Trophoblast cell (in vitro differentiated cells and primary cell): ENCODE measurements at regions not wholly inside any gene's neighbourhood (a gene's known extent, or its start where the extent isn't known, plus 50 kb on each side); places are given as distances from the start of the nearest gene placed in this dataset.

ENCODE experiments used
- DNase-seq, 2 donors: peaks; one replicate each; pipeline ENCODE4 v3.0.0-alpha.2; 2016
- H2AFZ ChIP-seq: 2 replicates; pipeline ENCODE4 v1.6.1; 2013; ENCODE audit warnings: low read length, moderate library complexity, mild to moderate bottlenecking; ENCODE audit not compliant: insufficient read depth, poor library complexity
- H2AK5ac ChIP-seq: 2 replicates; pipeline ENCODE4 v1.6.1; 2013; ENCODE audit warnings: mild to moderate bottlenecking, low read length
- H2BK120ac ChIP-seq: 2 replicates; pipeline ENCODE4 v1.6.1; 2013; ENCODE audit warnings: low read length, mild to moderate bottlenecking, moderate library complexity; ENCODE audit not compliant: insufficient read depth, poor library complexity
- H2BK12ac ChIP-seq: 2 replicates; pipeline ENCODE4 v1.6.1; 2013; ENCODE audit warnings: mild to moderate bottlenecking, low read length, moderate library complexity
- H2BK5ac ChIP-seq: 2 replicates; pipeline ENCODE4 v1.6.1; 2013; ENCODE audit warnings: low read length, low read depth, moderate library complexity, mild to moderate bottlenecking; ENCODE audit not compliant: poor library complexity
- H3K14ac ChIP-seq: 2 replicates; pipeline ENCODE4 v1.6.1; 2013; ENCODE audit warnings: mild to moderate bottlenecking, low read length
- H3K18ac ChIP-seq: 2 replicates; pipeline ENCODE4 v1.6.1; 2013; ENCODE audit warnings: mild to moderate bottlenecking, low read length
- H3K23ac ChIP-seq: 2 replicates; pipeline ENCODE4 v1.6.1; 2013; ENCODE audit warnings: low read length
- H3K27ac ChIP-seq: 2 replicates; pipeline ENCODE4 v1.5.1; 2013; ENCODE audit warnings: low read depth, mild to moderate bottlenecking, inconsistent platforms, low read length, moderate library complexity
- H3K27me3 ChIP-seq: 2 replicates; pipeline ENCODE4 v1.6.1; 2013; ENCODE audit warnings: inconsistent platforms, mild to moderate bottlenecking, low read length, moderate library complexity; ENCODE audit not compliant: insufficient read depth
- H3K36me3 ChIP-seq, 2 experiments: 1 replicate in 1 of 2; 2 replicates in 1 of 2; pipeline ENCODE4 v1.6.1; 2013; ENCODE audit warnings: low read length in 2 of 2, mild to moderate bottlenecking in 2 of 2, moderate library complexity in 1 of 2; ENCODE audit not compliant: insufficient read depth in 2 of 2, control insufficient read depth in 1 of 2
- H3K4ac ChIP-seq: 2 replicates; pipeline ENCODE4 v1.6.1; 2013; ENCODE audit warnings: low read depth, mild to moderate bottlenecking, low read length, moderate library complexity
- H3K4me1 ChIP-seq, 2 experiments: 1 replicate in 1 of 2; 2 replicates in 1 of 2; pipeline ENCODE4 v1.6.1; 2013; ENCODE audit warnings: low read length in 2 of 2, mild to moderate bottlenecking in 2 of 2, moderate library complexity in 1 of 2; ENCODE audit not compliant: insufficient read depth in 2 of 2, control insufficient read depth in 1 of 2
- H3K4me2 ChIP-seq: 2 replicates; pipeline ENCODE4 v1.6.1; 2013; ENCODE audit warnings: inconsistent platforms, mild to moderate bottlenecking, low read length, moderate library complexity
- H3K4me3 ChIP-seq: 2 replicates; pipeline ENCODE4 v1.5.1; 2013; ENCODE audit warnings: mild to moderate bottlenecking, low read depth, low read length, inconsistent platforms
- H3K79me1 ChIP-seq: one replicate; pipeline ENCODE4 v1.6.1; 2013; ENCODE audit warnings: low read length
- H3K79me2 ChIP-seq: 2 replicates; pipeline ENCODE4 v1.6.1; 2013; ENCODE audit warnings: low read length, mild to moderate bottlenecking; ENCODE audit not compliant: control insufficient read depth, insufficient read depth, poor library complexity
- H3K9ac ChIP-seq: 2 replicates; pipeline ENCODE4 v1.6.1; 2013; ENCODE audit warnings: mild to moderate bottlenecking, low read length
- H3K9me3 ChIP-seq: 2 replicates; pipeline ENCODE4 v1.6.1; 2013; ENCODE audit warnings: low read depth, mild to moderate bottlenecking, control low read depth, inconsistent platforms, low read length; ENCODE audit not compliant: insufficient read depth
- H4K12ac ChIP-seq: 2 replicates; pipeline ENCODE4 v1.6.1; 2013; ENCODE audit warnings: low read depth, mild to moderate bottlenecking, low read length, moderate library complexity
- H4K8ac ChIP-seq: 2 replicates; pipeline ENCODE4 v1.6.1; 2013; ENCODE audit warnings: low read depth, mild to moderate bottlenecking, low read length, moderate library complexity
- H4K91ac ChIP-seq: one replicate; pipeline ENCODE4 v1.6.1; 2013; ENCODE audit warnings: low read depth, mild to moderate bottlenecking, low read length, moderate library complexity
- WGBS: extraction: QIAGEN DNeasy Blood & Tissue Kit; methylation state at CpG from one replicate; pipeline ENCODE4 v1.1.7; 2013; ENCODE audit warnings: missing lambda C conversion rate; ENCODE audit not compliant: insufficient read length, insufficient coverage; ENCODE audit errors: extremely low coverage; 5-methylcytosine and 5-hydroxymethylcytosine counted together

- Histone ChIP-seq H3K4me2 (no peak overlapping the region), H2AK5ac (no peak overlapping the region), H3K4me3 (no peak overlapping the region), H3K27me3 (no peaks in the 10 kb centered on the region), H4K8ac (no peak overlapping the region), H3K18ac (no peak overlapping the region), H3K79me1 (no peaks in the 10 kb centered on the region), H3K23ac (no peak overlapping the region), H2BK120ac (no peak overlapping the region), H3K79me2 (no peaks in the 10 kb centered on the region), H3K27ac (no peak overlapping the region), H3K4ac (no peak overlapping the region), H2BK5ac (no peak overlapping the region), H3K9ac (no peak overlapping the region), H3K36me3 (no peaks in the 10 kb centered on the region), H3K14ac (no peak overlapping the region), H3K9me3 (no peaks in the 10 kb centered on the region), H2BK12ac (no peak overlapping the region), H4K91ac (no peak overlapping the region), H2AFZ (no peak overlapping the region), H3K4me1 (no peaks in the 10 kb centered on the region), H4K12ac (no peak overlapping the region)
- DNase-seq, result no peak
- no CpG with 5 or more reads among the region's 1 CpG for WGBS
Observed at GRCh38 chr7:15752377-15752776, 65.9 kb upstream of the MEOX2 start.

GRCh38 chr7:15751191-15751701 is 64.8 kb upstream of the MEOX2 start:
- H3K18ac ChIP-seq, result no peak overlapping the region
- H2AFZ ChIP-seq, result no peak overlapping the region
- no peaks in the 10 kb centered on the region for H3K79me1 ChIP-seq
- no peak overlapping the region for H2BK5ac ChIP-seq
- no CpG with 5 or more reads among the region's 4 CpGs for WGBS
- H3K4ac ChIP-seq, result no peak overlapping the region
- no peak overlapping the region for H3K27ac ChIP-seq
- H3K9me3 ChIP-seq, result no peaks in the 10 kb centered on the region
- no peaks in the 10 kb centered on the region for H3K36me3 ChIP-seq
- H4K8ac ChIP-seq, result no peak overlapping the region
- H2AK5ac ChIP-seq, result no peak overlapping the region
- no peak overlapping the region for H2BK12ac ChIP-seq
- H3K9ac ChIP-seq, result no peak overlapping the region
- H3K4me1 ChIP-seq, result no peaks in the 10 kb centered on the region
- no peak for DNase-seq
- no peak overlapping the region for H2BK120ac ChIP-seq
- no peak overlapping the region for H3K14ac ChIP-seq
- no peak overlapping the region for H3K4me3 ChIP-seq
- H3K23ac ChIP-seq, result no peak overlapping the region
- no peaks in the 10 kb centered on the region for H3K27me3 ChIP-seq
- no peak overlapping the region for H4K12ac ChIP-seq
- no peaks in the 10 kb centered on the region for H3K79me2 ChIP-seq
- no peak overlapping the region for H4K91ac ChIP-seq
- H3K4me2 ChIP-seq, result no peak overlapping the region

GRCh38 chr7:15750727-15751126 is 64.2 kb upstream of the MEOX2 start:
- no peaks in the 10 kb centered on the region for H3K79me1 ChIP-seq
- no peak overlapping the region for H2BK120ac ChIP-seq
- WGBS, result no CpG with 5 or more reads among the region's 3 CpGs
- H2AK5ac ChIP-seq, result no peak overlapping the region
- H3K36me3 ChIP-seq, result no peaks in the 10 kb centered on the region
- no peak overlapping the region for H3K23ac ChIP-seq
- H2BK5ac ChIP-seq, result no peak overlapping the region
- no peak overlapping the region for H3K18ac ChIP-seq
- H3K27me3 ChIP-seq, result no peaks in the 10 kb centered on the region
- H4K8ac ChIP-seq, result no peak overlapping the region
- DNase-seq, result no peak
- no peaks in the 10 kb centered on the region for H3K4me1 ChIP-seq
- H3K4me3 ChIP-seq, result no peak overlapping the region
- no peak overlapping the region for H3K27ac ChIP-seq
- no peak overlapping the region for H2AFZ ChIP-seq
- no peak overlapping the region for H3K4me2 ChIP-seq
- no peaks in the 10 kb centered on the region for H3K79me2 ChIP-seq
- H3K14ac ChIP-seq, result no peak overlapping the region
- H4K91ac ChIP-seq, result no peak overlapping the region
- H4K12ac ChIP-seq, result no peak overlapping the region
- H3K9me3 ChIP-seq, result no peaks in the 10 kb centered on the region
- H3K9ac ChIP-seq, result no peak overlapping the region
- H2BK12ac ChIP-seq, result no peak overlapping the region
- H3K4ac ChIP-seq, result no peak overlapping the region

GRCh38 chr7:15749631-15750030 is 63.1 kb upstream of the MEOX2 start:
- no peak overlapping the region for H3K27ac ChIP-seq
- no peaks in the 10 kb centered on the region for H3K79me2 ChIP-seq
- H3K4me1 ChIP-seq, result no peaks in the 10 kb centered on the region
- no peak overlapping the region for H3K4me2 ChIP-seq
- no peaks in the 10 kb centered on the region for H3K27me3 ChIP-seq
- H2BK120ac ChIP-seq, result no peak overlapping the region
- no peak overlapping the region for H3K23ac ChIP-seq
- H3K9me3 ChIP-seq, result no peaks in the 10 kb centered on the region
- no peak overlapping the region for H3K18ac ChIP-seq
- WGBS, result no CpG with 5 or more reads among the region's 3 CpGs
- H3K9ac ChIP-seq, result no peak overlapping the region
- H3K79me1 ChIP-seq, result no peaks in the 10 kb centered on the region
- H3K14ac ChIP-seq, result no peak overlapping the region
- H2AK5ac ChIP-seq, result no peak overlapping the region
- no peaks in the 10 kb centered on the region for H3K36me3 ChIP-seq
- no peak overlapping the region for H4K8ac ChIP-seq
- H2BK5ac ChIP-seq, result no peak overlapping the region
- no peak overlapping the region for H2AFZ ChIP-seq
- no peak overlapping the region for H3K4me3 ChIP-seq
- H4K91ac ChIP-seq, result no peak overlapping the region
- no peak overlapping the region for H3K4ac ChIP-seq
- no peak for DNase-seq
- no peak overlapping the region for H4K12ac ChIP-seq
- H2BK12ac ChIP-seq, result no peak overlapping the region
